Kidney epithelial cell (primary cell): ENCODE measurements at regions not wholly inside any gene's neighbourhood (a gene's known extent, or its start where the extent isn't known, plus 50 kb on each side); places are given as distances from the start of the nearest gene placed in this dataset.

Source experiments
- DNase-seq: peaks from one replicate; pipeline ENCODE4 v3.0.0-alpha.2; 2010; ENCODE audit warnings: low read depth
- H3K27me3 ChIP-seq: 2 replicates; pipeline ENCODE4 v1.6.0; 2011; ENCODE audit warnings: low read length; ENCODE audit not compliant: control insufficient read depth, insufficient read depth
- H3K36me3 ChIP-seq: 2 replicates; pipeline ENCODE4 v1.5.1; 2011; ENCODE audit warnings: low read length; ENCODE audit not compliant: control insufficient read depth, insufficient read depth
- H3K4me3 ChIP-seq: 2 replicates; pipeline ENCODE4 v1.5.1; 2011; ENCODE audit warnings: low read depth, mild to moderate bottlenecking, control low read depth, low read length
- TF ChIP-seq, protein P1 (sequence below): IDR thresholded peaks from 2 replicates; pipeline ENCODE4 v1.5.1; 2011; ENCODE audit warnings: mild to moderate bottlenecking, moderate library complexity, low read length, control low read depth, inconsistent platforms; ENCODE audit not compliant: insufficient read depth, poor library complexity, severe bottlenecking

DNA sequence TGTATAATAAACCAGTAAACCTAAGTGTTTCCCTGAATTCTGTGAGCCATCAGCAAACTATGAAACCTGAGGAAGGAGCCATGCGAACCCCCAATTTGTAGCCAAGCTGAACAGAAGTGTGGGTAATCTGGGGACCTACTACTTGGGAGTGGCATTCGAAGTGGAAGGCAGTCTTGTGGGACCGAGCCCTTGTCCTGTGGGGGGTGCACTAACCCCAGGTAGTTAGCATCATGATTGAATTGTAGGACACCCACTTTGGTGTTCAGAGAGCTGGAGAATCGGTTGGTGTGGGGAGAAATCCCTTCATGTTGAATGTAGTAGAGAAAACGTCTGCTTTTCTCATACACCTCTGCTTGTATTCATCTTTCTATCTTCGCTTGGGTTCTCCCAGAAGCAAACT is 79.7 kb upstream of the CPHXL start:
- DNase-seq = no peak
- Histone ChIP-seq H3K36me3 (no peaks in the 10 kb centered on the region), H3K4me3 (no peak overlapping the region), H3K27me3 (no peaks in the 10 kb centered on the region)
- TF ChIP-seq, protein P1, sequence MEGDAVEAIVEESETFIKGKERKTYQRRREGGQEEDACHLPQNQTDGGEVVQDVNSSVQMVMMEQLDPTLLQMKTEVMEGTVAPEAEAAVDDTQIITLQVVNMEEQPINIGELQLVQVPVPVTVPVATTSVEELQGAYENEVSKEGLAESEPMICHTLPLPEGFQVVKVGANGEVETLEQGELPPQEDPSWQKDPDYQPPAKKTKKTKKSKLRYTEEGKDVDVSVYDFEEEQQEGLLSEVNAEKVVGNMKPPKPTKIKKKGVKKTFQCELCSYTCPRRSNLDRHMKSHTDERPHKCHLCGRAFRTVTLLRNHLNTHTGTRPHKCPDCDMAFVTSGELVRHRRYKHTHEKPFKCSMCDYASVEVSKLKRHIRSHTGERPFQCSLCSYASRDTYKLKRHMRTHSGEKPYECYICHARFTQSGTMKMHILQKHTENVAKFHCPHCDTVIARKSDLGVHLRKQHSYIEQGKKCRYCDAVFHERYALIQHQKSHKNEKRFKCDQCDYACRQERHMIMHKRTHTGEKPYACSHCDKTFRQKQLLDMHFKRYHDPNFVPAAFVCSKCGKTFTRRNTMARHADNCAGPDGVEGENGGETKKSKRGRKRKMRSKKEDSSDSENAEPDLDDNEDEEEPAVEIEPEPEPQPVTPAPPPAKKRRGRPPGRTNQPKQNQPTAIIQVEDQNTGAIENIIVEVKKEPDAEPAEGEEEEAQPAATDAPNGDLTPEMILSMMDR = no peak

DNA sequence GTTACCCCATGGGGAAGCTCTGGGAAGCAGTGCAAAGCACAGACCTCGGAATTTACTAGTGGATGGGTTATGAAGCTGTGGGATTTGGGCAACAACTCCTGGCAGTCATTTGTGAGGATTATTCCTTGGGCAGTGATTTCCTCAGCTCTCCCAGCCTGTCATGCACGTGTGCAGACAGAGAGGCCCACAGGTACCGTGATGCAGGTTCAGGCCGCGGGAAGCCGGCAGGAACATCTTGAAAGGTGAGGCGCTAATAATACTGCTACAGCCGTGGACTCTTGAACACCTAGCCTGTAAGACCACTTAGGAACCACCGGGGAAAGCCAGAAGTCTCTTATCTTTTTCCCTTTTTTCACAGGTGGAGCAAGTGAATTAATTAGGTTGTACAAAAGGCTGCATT is 80.2 kb upstream of the CPHXL start:
- Histone ChIP-seq H3K36me3 (no peaks in the 10 kb centered on the region), H3K27me3 (no peaks in the 10 kb centered on the region), H3K4me3 (no peak overlapping the region)
- TF ChIP-seq, protein P1 = no peak
- DNase-seq = no peak

DNA sequence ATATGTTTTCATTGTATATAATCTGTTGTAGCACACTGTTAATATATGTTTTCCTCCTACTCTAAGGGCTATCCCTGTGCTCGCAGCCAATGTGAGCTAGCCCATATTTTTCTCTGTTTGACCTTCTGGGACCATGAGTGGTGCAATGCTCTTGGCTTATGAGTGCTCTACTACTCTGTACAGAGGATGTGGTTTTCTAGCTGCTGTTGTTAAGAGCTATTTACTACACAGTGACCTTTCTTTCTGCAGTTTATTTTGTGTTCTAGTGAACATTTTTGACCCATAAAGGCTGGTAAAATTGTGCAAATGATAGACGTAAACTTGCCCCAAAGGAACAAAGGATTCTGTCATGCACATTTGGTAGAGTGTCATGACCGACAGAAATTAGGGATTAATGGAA is 84.1 kb upstream of the CPHXL start:
- DNase-seq = no peak
- H3K27me3 ChIP-seq = no peaks in the 10 kb centered on the region
- no peaks in the 10 kb centered on the region for H3K36me3 ChIP-seq
- H3K4me3 ChIP-seq = no peak overlapping the region
- TF ChIP-seq, protein P1 = no peak

DNA sequence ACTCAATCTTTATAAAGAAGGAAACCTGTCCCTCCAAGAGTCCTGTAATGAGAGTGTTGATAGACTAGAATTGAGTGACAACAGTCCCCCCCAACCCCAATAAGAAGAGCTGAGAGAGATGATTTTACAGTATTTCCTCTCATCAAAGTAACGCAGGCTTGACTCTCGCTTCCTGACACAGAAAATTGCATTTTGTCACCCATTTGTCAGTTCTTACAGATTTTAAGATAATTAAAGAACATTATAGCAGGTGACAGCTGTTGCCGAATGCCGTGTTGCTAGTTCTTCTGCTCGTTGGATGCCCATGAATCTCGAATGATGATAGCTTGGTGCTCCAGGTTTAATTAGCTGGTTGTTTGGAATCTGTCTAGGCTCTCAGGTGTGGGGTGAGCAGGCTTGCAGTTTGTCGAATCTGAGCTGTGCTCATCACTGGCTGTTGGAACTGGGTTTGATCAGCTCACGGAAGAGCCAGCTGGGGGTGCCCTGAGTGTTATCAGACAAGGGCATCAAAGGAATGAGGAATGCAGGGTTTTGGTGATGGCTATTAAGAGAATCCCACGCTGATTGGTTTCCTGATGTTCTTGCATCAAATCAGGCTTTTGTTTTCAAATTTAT is 84.8 kb upstream of the CPHXL start:
- Histone ChIP-seq H3K36me3 (no peaks in the 10 kb centered on the region), H3K27me3 (no peaks in the 10 kb centered on the region), H3K4me3 (no peak overlapping the region)
- no peak for DNase-seq
- TF ChIP-seq, protein P1 = no peak

DNA sequence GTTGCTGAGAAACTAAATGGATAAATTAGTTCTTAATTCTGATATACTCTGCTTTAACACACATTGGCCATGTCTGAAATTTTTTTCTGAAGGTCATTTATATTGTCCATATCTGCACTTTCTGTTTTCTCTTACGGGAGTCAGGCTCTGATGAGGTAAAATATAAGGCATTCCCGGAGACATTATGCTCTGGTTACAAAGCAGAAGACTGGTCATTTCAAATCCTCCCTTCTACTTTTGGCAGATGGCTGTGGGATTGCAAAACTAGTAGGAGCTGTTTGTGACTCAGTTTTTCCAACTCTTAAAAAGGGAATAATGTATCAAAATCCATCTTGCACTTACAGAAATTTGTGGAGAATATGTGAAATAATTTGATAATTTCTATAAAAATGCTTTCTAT is 92.2 kb upstream of the CPHXL start:
- H3K27me3 ChIP-seq = no peaks in the 10 kb centered on the region
- DNase-seq = no peak
- no peaks in the 10 kb centered on the region for H3K36me3 ChIP-seq
- H3K4me3 ChIP-seq = no peak overlapping the region
- TF ChIP-seq, protein P1 = no peak

DNA sequence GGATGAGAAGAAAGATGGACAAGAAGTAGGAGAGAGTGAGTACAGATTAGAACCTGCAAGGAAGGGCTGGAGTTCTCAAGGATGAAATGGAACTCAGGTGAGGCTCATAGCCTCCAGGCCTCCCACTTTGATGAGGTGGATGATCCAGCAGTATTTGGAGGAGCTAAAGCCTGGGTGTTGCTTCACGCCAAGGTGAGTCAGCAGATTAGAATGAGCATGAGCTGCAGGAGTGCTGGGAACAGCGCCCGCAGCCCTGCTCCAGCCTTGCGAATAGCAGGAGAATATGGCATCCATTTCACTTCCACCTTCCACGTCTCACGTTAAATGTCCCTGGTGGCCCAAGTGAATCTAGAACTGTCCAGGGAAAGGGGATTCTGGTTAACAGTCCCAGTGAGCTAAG is 94.4 kb upstream of the CPHXL start:
- Histone ChIP-seq H3K4me3 (no peak overlapping the region), H3K36me3 (no peaks in the 10 kb centered on the region), H3K27me3 (no peaks in the 10 kb centered on the region)
- TF ChIP-seq, protein P1 = no peak
- no peak for DNase-seq
